Endodermal cell (in vitro differentiated cells): ENCODE measurements at regions not wholly inside any gene's neighbourhood (a gene's known extent, or its start where the extent isn't known, plus 50 kb on each side); places are given as distances from the start of the nearest gene placed in this dataset.

Experiments
- DNase-seq: peaks from one replicate; pipeline ENCODE4 v3.0.0-alpha.2; 2017
- H3K27ac ChIP-seq: 2 replicates; pipeline ENCODE4 v1.5.1; 2013; ENCODE audit warnings: mild to moderate bottlenecking, low read depth, low read length, moderate library complexity
- H3K27me3 ChIP-seq: 2 replicates; pipeline ENCODE4 v1.6.1; 2013; ENCODE audit warnings: mild to moderate bottlenecking, low read length, moderate library complexity; ENCODE audit not compliant: insufficient read depth, control insufficient read depth, poor library complexity, severe bottlenecking
- H3K36me3 ChIP-seq: 2 replicates; pipeline ENCODE4 v1.7.0; 2013; ENCODE audit warnings: mild to moderate bottlenecking, low read length, moderate library complexity; ENCODE audit not compliant: control insufficient read depth, insufficient read depth
- H3K4me1 ChIP-seq: one replicate; pipeline ENCODE4 v1.7.0; 2013; ENCODE audit warnings: low read length; ENCODE audit not compliant: control insufficient read depth, insufficient read depth
- H3K4me3 ChIP-seq: 2 replicates; pipeline ENCODE4 v1.5.1; 2013; ENCODE audit warnings: mild to moderate bottlenecking, low read length, moderate library complexity
- H3K9ac ChIP-seq: 2 replicates; pipeline ENCODE4 v1.6.1; 2013; ENCODE audit warnings: mild to moderate bottlenecking, low read length, moderate library complexity; ENCODE audit not compliant: poor library complexity, severe bottlenecking; ENCODE audit errors: extremely low read depth
- H3K9me3 ChIP-seq: 2 replicates; pipeline ENCODE4 v1.6.1; 2013; ENCODE audit warnings: mild to moderate bottlenecking, low read length, moderate library complexity; ENCODE audit not compliant: control insufficient read depth
- H3K27ac Mint-ChIP-seq: 2 replicates; pipeline ENCODE4 v1.8.0; 2020; ENCODE audit warnings: mixed read lengths
- H3K27me3 Mint-ChIP-seq: 2 replicates; pipeline ENCODE4 v1.8.0; 2021; ENCODE audit warnings: mild to moderate bottlenecking, mixed read lengths; ENCODE audit not compliant: insufficient read depth
- H3K36me3 Mint-ChIP-seq: 2 replicates; pipeline ENCODE4 v1.8.0; 2020; ENCODE audit warnings: low read depth, mixed read lengths
- H3K4me1 Mint-ChIP-seq: 2 replicates; pipeline ENCODE4 v1.8.0; 2020; ENCODE audit warnings: mixed read lengths
- H3K4me3 Mint-ChIP-seq: 2 replicates; pipeline ENCODE4 v1.8.0; 2020; ENCODE audit warnings: mild to moderate bottlenecking, moderate library complexity, mixed read lengths
- H3K9me3 Mint-ChIP-seq: 2 replicates; pipeline ENCODE4 v1.8.0; 2020; ENCODE audit warnings: mild to moderate bottlenecking, mixed read lengths
- WGBS, 2 experiments: methylation state at CpG; one replicate each; pipeline versions ENCODE4 v1.1.5 to v1.1.7; 2013; ENCODE audit warnings: missing lambda C conversion rate in 2 of 2, mixed read lengths in 1 of 2; ENCODE audit not compliant: insufficient coverage in 1 of 2, insufficient read length in 1 of 2; 5-methylcytosine and 5-hydroxymethylcytosine counted together
- TF ChIP-seq, protein P1 (sequence below): fragments of 200-600 bp; sonication (generic); conservative IDR thresholded peaks from 2 replicates; pipeline ENCODE4 v1.5.0; 2021; ENCODE audit warnings: antibody characterized with exemption, mild to moderate bottlenecking

DNA sequence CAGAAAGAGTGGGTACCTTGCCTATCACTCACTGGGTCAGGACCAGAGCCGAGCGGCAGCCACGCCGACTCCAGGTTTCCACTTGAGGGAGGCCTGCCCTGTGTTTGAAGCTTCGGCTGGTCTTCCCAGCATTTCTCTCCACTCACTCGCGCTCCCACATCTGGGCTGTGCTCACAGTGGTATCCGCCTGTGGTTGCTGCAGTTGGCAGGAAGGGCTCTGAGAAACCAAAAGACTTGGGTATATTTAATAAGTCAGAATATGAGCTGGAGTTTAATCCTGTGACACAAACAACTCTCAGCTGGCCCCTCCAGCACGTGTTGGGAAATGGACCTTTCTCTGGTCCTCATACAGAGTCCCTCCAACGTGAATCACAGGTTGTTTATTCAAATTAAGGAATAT lies 70.9 kb downstream of the SPRY4 start:
- H3K9ac ChIP-seq: no peak overlapping the region
- H3K36me3 ChIP-seq: no peaks in the 10 kb centered on the region
- H3K9me3 ChIP-seq: no peaks in the 10 kb centered on the region
- Mint-ChIP-seq H3K9me3 (peaks cover 1% of the 10 kb centered on the region), H3K36me3 (peaks cover 9% of the 10 kb centered on the region), H3K27me3 (no peaks in the 10 kb centered on the region), H3K27ac (peak overlapping the region; percentile 44), H3K4me3 (no peak overlapping the region), H3K4me1 (peaks cover 4% of the 10 kb centered on the region)
- 87 to 98% methylated on average over 9 to 10 of the region's 10 CpGs for WGBS, 2 experiments
- no peak overlapping the region for H3K4me3 ChIP-seq
- H3K27ac ChIP-seq: no peak overlapping the region
- H3K27me3 ChIP-seq: no peaks in the 10 kb centered on the region
- TF ChIP-seq, protein P1, sequence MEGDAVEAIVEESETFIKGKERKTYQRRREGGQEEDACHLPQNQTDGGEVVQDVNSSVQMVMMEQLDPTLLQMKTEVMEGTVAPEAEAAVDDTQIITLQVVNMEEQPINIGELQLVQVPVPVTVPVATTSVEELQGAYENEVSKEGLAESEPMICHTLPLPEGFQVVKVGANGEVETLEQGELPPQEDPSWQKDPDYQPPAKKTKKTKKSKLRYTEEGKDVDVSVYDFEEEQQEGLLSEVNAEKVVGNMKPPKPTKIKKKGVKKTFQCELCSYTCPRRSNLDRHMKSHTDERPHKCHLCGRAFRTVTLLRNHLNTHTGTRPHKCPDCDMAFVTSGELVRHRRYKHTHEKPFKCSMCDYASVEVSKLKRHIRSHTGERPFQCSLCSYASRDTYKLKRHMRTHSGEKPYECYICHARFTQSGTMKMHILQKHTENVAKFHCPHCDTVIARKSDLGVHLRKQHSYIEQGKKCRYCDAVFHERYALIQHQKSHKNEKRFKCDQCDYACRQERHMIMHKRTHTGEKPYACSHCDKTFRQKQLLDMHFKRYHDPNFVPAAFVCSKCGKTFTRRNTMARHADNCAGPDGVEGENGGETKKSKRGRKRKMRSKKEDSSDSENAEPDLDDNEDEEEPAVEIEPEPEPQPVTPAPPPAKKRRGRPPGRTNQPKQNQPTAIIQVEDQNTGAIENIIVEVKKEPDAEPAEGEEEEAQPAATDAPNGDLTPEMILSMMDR: no peak
- peaks cover 3% of the 10 kb centered on the region for H3K4me1 ChIP-seq
- no peak for DNase-seq

DNA sequence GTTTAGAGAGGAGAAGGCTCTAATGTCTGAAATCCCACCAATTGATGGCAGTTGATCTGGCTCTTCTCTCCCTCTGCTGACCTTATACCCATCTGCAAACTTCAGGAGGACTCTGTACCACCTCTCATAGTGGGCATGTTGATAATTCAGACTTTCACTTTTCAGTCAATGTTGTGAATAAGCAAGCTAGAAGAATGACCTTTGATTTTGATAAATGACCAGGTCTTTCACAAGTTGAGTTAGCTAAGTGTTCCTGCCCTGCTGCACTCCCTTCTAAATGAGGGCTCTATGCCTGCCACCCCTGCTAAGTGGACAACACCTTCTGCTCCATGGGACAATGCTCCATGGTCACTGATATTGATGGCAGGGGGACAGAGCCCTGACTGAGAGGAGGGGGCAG lies 74.7 kb downstream of the SPRY4 start:
- Mint-ChIP-seq H3K36me3 (peaks cover 2% of the 10 kb centered on the region), H3K9me3 (peaks cover 1% of the 10 kb centered on the region), H3K4me3 (no peak overlapping the region), H3K4me1 (peaks cover 23% of the 10 kb centered on the region), H3K27ac (no peak overlapping the region), H3K27me3 (no peaks in the 10 kb centered on the region)
- no peaks in the 10 kb centered on the region for H3K36me3 ChIP-seq
- no peak overlapping the region for H3K4me3 ChIP-seq
- no peak overlapping the region for H3K9ac ChIP-seq
- H3K9me3 ChIP-seq: no peaks in the 10 kb centered on the region
- no peaks in the 10 kb centered on the region for H3K27me3 ChIP-seq
- no peak overlapping the region for H3K27ac ChIP-seq
- TF ChIP-seq, protein P1: no peak
- peaks cover 7% of the 10 kb centered on the region for H3K4me1 ChIP-seq
- no peak for DNase-seq

DNA sequence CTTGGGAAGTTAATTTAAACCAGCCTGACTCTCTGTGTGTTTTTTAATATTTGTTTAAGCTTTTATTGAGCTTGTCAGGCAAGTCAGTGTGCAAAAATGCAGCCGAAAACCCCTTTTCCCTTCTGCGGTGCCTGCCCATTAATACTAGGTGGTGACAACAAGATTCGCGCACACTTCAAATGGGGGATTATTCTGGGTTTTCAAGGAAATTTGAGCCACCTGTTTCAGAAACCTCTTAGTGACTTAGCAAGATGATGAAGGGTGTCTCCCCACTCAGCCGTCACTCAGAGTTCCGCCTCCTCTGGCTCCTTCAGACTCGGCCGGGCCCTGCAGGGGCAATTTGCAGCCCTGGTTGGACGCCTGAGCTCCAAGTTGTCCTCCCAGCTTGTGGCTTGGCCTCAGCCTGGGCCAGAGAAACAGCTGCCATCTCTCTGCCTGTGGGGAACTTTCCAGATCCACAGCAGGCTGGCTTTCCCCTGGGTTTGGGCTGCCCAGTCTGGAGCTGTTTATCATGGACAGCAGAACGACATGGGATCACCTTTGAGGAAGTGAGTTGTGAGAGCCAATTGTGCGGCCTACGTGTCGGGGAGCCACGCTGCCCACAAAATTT lies 75.9 kb downstream of the SPRY4 start:
- Mint-ChIP-seq H3K9me3 (peaks cover 1% of the 10 kb centered on the region), H3K4me3 (no peak overlapping the region), H3K27me3 (no peaks in the 10 kb centered on the region)

More for the DNA sequence above, 75.9 kb downstream of the SPRY4 start:
- Histone ChIP-seq H3K9ac (no peak overlapping the region), H3K4me3 (no peak overlapping the region), H3K27ac (no peak overlapping the region), H3K9me3 (no peaks in the 10 kb centered on the region), H3K4me1 (peaks cover 7% of the 10 kb centered on the region), H3K36me3 (no peaks in the 10 kb centered on the region), H3K27me3 (no peaks in the 10 kb centered on the region)
- peaks cover 23% of the 10 kb centered on the region for H3K4me1 Mint-ChIP-seq
- TF ChIP-seq, protein P1: no peak
- DNase-seq: peak; percentile 78
- WGBS, 2 experiments: 87 to 91% methylated on average over 7 to 14 of the region's 14 CpGs
- H3K36me3 Mint-ChIP-seq: peaks cover 2% of the 10 kb centered on the region
- peak overlapping the region; percentile 1 for H3K27ac Mint-ChIP-seq
